HT1080 (cell line): ENCODE measurements at regions not wholly inside any gene's neighbourhood (a gene's known extent, or its start where the extent isn't known, plus 50 kb on each side); places are given as distances from the start of the nearest gene placed in this dataset.

Experiments
- DNase-seq: peaks from one replicate; pipeline ENCODE4 v3.0.0-alpha.2; 2015; ENCODE audit warnings: low read depth

- DNase-seq, result peak; percentile 81
Measured at GRCh38 chr10:29857843-29858701, 201.3 kb downstream of the JCAD start.

- no peak for DNase-seq
Measured at GRCh38 chr10:29856295-29856694, 203.1 kb downstream of the JCAD start.

GRCh38 chr10:29853913-29854312 lies 205.5 kb downstream of the JCAD start:
- no peak for DNase-seq

GRCh38 chr10:29851241-29851640 lies 208.1 kb downstream of the JCAD start:
- DNase-seq, result no peak

DNA sequence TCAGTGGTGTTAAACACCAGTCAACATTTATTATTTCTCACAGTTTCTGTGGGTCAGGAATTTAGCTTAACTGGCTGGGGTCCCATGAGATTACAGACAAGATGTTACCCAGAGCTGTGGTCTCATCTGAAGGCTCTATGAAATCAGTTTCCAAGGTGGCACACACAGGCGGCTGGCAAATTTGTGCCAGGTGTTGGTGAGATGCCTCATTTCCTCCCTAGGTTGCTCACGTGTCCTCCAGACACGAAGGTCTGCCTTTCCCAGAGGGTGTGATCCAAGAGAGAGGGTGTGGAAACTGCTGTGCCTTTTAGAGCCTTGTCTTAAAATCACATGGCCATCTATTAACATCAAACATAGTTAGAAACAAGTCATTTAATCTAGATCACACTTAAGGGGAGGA lies 209.0 kb downstream of the JCAD start:
- DNase-seq, result no peak

- no peak for DNase-seq
Measured at GRCh38 chr10:29849886-29850285, 209.5 kb downstream of the JCAD start.

DNA sequence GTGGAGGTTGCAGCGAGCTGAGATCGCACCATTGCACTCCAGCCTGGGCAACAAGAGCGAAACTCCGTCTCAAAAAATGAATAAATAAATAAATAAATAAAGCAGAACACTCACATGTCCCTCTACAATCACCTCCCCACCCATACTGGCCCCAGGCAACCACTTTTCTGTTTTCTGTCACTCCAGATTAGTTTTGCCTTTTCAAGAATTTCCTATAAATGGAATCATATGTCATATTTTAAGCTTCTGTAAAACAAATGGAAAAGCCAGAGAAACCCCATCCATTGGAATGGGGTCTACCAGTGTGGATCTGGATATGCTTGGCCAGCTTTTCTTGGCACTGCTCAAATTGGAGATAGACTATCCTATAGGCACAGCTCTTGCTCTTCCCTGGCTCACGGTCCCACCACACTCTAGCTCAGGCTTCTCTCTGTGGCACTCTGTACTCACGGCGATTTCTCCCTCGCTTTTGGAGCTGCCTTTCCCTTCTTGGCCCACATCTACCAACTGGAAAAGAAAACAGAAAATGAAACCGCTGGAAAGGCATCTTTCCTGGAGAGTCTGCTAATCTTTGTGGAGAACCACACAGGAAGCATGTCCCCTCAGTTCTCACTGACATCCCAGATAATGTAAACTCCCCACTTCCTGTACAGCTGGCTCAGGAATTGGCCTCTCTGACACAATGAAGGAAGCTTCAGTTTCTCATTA lies 210.1 kb downstream of the JCAD start:
- DNase-seq, result peak; percentile 94

- no peak for DNase-seq
Measured at GRCh38 chr10:29846881-29847280, 212.1 kb upstream of the SVIL start.

DNA sequence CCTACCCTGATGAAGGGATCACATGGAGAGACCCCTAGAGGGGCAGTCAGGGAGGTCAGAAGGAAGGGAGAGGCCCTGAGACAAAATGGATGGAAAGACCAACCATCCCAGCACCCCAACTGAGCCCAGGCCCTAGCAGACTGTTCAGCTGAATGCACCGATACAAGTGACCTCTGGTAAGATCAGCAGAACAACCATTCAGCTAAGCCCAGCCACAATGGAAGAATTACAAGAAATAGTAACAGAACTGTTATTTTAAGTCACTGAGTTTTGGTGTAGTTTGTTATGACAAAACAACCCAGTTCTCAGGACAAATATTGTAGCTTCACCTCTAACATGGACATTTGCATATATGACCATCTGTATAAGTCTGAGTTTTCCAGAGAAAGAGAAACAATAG lies 210.4 kb upstream of the SVIL start:
- no peak for DNase-seq

DNA sequence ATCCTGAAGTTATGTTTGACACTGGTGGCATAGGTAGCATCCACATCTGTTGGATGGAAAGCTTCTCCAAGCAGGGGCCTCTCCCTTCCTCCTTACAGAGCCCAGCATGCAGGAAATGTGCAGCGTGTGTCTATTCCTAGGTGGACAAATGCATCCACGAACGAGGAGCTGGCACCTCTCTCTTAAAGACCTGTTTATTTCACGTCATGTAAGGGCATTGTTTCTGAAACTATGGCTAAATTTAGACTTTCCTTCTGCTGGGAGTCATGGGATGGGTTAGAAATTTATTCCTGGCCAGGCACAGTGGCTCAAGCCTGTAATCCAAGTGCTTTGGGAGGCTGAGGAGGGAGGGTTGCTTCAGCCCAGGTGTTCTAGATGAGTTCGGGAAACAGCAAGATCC lies 208.4 kb upstream of the SVIL start:
- DNase-seq, result no peak

DNA sequence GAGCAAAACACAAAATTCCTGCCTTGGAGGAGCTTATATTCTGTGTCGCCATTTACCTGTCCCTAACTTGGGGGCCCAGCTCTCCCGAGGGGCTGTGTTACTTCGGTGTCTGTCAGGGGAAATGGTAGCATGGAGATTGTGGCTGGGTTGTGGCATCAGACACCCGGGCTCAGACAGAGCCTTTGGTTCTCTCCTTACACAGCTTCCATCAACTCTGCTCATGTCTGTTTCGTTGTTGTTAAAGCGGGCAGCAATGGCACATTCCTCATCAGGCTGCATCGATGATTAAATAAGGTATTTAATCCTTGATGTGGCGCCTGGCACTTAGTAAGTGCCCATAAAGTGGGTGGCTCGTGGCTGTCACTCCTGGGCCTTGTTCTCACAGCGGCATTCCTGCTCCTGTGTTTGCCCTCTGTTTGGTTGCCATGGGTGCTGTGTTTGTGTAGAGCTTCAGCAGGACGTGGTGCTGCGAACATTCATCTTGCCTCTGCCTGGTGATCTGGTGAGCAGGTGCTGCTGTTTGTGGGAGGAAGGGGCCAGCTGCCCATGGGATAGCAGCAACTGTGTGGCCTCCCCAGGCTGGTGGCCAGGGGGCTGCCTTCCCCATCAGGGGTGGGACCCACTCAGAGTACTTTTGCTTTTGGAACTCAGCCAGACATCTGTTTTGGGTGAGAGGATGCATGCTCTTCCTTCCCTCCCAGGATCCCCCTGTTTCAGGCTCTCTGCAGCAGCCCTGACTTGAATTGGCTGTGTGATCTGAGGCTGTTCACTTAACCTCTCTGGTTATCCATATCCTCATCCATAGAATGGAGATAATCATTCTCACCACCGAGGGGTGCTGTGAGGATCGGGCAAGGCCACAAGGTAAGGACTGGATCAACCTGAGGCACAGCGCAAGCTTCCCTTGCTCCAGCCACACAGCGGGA lies 207.2 kb upstream of the SVIL start:
- peak; percentile 45 for DNase-seq

DNA sequence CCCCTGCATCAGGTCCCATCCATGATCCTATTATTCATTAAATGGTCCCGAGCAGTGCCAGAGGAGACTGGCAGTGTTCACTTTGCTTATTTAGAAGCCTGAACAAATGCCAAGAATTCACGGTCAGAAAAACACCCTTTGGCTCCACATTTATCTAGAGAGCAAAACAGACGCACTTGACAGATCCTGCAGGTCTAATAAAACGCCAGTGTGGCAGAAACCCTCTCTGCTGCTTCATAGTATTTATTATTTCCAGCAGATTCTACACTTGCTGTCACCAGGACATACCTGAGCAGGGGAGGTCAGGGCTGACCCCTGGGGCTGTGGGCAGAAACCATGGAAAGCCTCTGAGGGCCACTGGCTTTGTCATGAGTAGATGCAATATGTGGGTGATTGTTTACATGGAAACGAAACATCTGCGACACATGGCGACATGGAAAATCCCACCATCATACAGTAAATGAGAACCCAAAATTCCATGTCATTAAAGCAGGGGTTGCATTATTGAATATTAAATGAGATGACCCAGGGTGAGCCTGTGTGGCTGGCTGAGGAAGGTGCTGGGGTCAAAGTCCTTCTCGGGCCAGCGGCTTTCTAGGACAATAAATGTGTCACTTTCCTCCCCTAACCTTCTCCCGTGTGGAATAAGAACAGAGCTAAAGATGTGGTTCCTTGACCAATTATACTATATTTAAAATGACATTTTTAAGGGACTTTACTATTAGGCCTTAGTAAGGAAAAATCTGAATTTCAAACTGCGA lies 205.9 kb upstream of the SVIL start:
- no peak for DNase-seq

DNA sequence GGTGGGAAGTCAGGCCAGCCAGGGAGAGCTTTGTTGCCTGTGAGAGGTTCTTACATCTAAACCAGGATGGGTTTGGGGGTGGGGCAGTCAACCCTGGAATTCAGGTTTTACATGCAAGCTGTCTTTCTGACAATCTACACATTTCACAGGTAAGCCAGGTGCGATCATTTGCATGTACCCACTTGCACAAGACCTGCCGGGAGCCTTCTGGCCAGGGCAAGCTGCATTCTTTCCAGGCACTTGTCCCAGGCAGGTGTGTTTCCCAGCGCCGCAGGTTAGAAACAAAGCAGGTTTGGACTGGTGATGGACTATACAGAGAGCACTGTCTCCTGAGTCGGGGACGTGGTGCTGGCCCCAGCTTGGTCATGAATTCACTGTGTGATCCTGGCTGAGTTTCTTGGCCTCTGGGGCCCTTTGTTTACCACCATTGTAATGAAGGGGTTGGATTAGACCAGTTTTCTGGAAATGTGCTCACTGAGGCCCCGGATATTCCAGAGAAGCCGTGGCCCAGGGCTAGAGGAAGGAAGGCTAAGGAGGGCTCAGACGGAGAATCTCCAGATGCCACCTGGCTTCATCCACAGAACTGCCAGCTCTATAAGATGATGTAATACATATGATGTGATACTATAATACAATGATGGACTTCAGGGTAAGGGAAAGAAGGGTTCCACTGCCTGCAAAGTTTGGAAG lies 205.2 kb upstream of the SVIL start:
- no peak for DNase-seq

- no peak for DNase-seq
Measured at GRCh38 chr10:29838539-29838938, 203.8 kb upstream of the SVIL start.

GRCh38 chr10:29837586-29837985 lies 202.8 kb upstream of the SVIL start:
- DNase-seq, result no peak

GRCh38 chr10:29836396-29836795 lies 201.6 kb upstream of the SVIL start:
- DNase-seq, result no peak

DNA sequence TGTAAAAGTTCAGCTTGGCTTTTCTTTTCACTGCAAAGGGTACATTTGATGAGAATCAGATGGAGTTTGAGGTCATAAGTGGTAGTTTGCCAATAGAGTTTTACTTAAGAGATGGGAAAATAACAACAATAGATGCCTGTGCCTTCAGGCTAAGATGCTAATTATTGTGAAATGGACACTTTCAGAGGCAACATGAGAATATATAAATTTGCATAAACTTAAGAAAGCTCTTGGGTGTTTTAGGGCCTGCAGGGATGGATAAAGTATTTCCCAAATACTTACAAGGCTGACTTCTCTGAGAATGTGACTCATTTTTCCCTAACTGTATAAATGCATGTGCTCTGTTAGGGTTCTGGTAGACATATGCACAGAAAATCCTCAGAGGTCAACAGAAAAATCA lies 200.3 kb upstream of the SVIL start:
- no peak for DNase-seq

DNA sequence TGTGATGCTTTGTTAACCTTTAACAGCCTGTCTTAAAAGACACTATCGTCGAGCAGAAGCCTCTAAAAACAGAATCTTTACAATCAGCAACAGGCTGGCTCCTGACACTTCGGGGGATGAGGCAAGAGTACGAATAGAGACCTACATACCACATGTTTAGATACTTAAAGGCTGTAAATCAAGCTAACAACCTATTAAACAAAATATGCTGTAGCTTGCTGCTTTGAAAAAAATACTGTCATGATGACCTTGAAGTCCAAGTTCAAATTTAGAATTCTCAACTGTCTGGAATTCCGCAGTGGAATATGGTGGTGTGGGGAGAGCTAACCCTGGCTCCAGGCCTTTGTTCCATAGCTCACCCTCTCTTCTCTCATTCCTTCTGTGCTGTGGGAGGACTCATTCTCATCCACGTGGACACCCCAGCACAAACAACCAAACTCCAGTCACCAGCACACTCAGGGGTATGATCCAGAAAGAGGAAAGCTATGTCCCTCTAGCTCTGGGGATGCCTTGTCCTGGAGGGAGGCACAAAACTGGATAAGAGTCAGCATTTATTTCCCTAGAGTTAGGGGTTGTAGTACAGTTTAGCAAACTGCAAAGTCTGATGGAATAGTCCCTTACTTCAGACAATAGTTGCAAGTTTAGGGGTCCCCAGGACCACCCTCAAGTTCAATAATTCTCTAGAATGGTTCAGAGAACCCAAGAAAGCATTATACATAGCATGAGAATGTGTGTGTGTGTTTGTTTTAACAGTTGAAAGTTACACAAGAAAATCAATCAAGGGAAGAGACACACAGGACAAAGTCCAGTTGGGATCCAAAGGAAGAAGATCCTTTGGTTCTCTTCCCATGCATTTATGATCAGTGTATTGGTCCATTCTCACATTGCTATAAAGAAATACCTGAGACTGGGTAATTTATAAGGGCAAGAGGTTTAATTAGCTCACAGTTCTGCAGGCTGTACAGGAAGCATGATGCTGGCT lies 196.1 kb upstream of the SVIL start:
- no peak for DNase-seq

DNA sequence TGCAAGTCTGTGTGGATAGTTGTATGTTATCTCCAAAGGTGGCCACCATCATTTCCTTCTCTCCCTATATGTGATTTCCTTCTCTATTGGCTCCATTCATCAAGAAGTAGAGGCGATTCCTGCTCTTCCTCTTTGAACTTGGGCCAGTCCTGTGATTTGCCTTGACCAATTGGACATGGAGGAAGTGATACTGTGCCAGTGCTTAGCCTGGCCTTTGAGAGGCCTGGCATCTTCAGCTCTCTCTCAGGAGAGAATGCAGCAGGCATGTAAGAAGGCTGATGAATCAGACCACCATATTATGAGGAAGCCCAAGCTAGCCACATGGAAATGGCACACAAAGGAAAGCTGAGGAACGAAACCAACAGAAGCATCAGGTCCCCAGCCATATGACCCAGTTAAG lies 195.0 kb upstream of the SVIL start:
- DNase-seq, result no peak
